D341Med (cell line): ENCODE measurements at regions not wholly inside any gene's neighbourhood (a gene's known extent, or its start where the extent isn't known, plus 50 kb on each side); places are given as distances from the start of the nearest gene placed in this dataset.
"Not testable (repeated sequence)": the region's sequence is repeated elsewhere in the genome, so short reads cannot be mapped to it uniquely, and the experiment has no call there.

ENCODE experiments used
- DNase-seq: peaks from one replicate; pipeline ENCODE4 v3.0.0; 2012; ENCODE audit warnings: low spot score

GRCh38 chr4:126976850-126977632 lies 655.7 kb upstream of the INTU start:
- DNase-seq: no peak

- DNase-seq: no peak
Measured at GRCh38 chr4:126986005-126986404, 646.8 kb upstream of the INTU start.

- DNase-seq: no peak
Measured at GRCh38 chr4:126986828-126987227, 645.9 kb upstream of the INTU start.

GRCh38 chr4:126991965-126992364 lies 640.8 kb upstream of the INTU start:
- no peak for DNase-seq

GRCh38 chr4:126992910-126993309 lies 639.8 kb upstream of the INTU start:
- no peak for DNase-seq

- no peak for DNase-seq
Measured at GRCh38 chr4:126993351-126993750, 639.4 kb upstream of the INTU start.

GRCh38 chr4:126995235-126995634 lies 637.5 kb upstream of the INTU start:
- no peak for DNase-seq

GRCh38 chr4:127000110-127000509 lies 632.6 kb upstream of the INTU start:
- DNase-seq: no peak

GRCh38 chr4:127000846-127001245 lies 631.9 kb upstream of the INTU start:
- DNase-seq: no peak

- DNase-seq: no peak
Measured at GRCh38 chr4:127001933-127002332, 630.8 kb upstream of the INTU start.

- no peak for DNase-seq
Measured at GRCh38 chr4:127006446-127006877, 626.3 kb upstream of the INTU start.

- no peak for DNase-seq
Measured at GRCh38 chr4:127007305-127007704, 625.5 kb upstream of the INTU start.

- no peak for DNase-seq
Measured at GRCh38 chr4:127012549-127012948, 620.2 kb upstream of the INTU start.

- no peak for DNase-seq
Measured at GRCh38 chr4:127015667-127016117, 617.1 kb upstream of the INTU start.

GRCh38 chr4:127018381-127018780 lies 614.4 kb upstream of the INTU start:
- no peak for DNase-seq

- not testable (repeated sequence) for DNase-seq
Measured at GRCh38 chr4:127020831-127021230, 611.9 kb upstream of the INTU start.

GRCh38 chr4:127036296-127036695 lies 596.5 kb upstream of the INTU start:
- DNase-seq: no peak

GRCh38 chr4:127045861-127046260 lies 586.9 kb upstream of the INTU start:
- no peak for DNase-seq

- DNase-seq: no peak
Measured at GRCh38 chr4:127047930-127048329, 584.8 kb upstream of the INTU start.

GRCh38 chr4:127048376-127049044 lies 584.2 kb upstream of the INTU start:
- DNase-seq: no peak

GRCh38 chr4:127049526-127049925 lies 583.2 kb upstream of the INTU start:
- no peak for DNase-seq

GRCh38 chr4:127052742-127053141 lies 580.0 kb upstream of the INTU start:
- no peak for DNase-seq

GRCh38 chr4:127055357-127055756 lies 577.4 kb upstream of the INTU start:
- peak; percentile 44 for DNase-seq

- no peak for DNase-seq
Measured at GRCh38 chr4:127069675-127070074, 563.1 kb upstream of the INTU start.
